ENCODE measurements at regions not wholly inside any gene's neighbourhood (a gene's known extent, or its start where the extent isn't known, plus 50 kb on each side); places are given as distances from the start of the nearest gene placed in this dataset.
A peak's percentile ranks its signal among the peaks of the same experiment; 100 is the strongest.

- H3K27ac ChIP-seq: no peak overlapping the region
- no peaks in the 10 kb centered on the region for H3K27me3 ChIP-seq
- intact Hi-C loops (cut with DNase I; ENCODE audit: low total_unique reads): no loop called here
- no peak for TF ChIP-seq POLR2AphosphoS5 (IDR thresholded peaks at IDR 0.05)
- TF ChIP-seq CTCF (IDR thresholded peaks at IDR 0.05): no peak
- no peak for TF ChIP-seq POLR2A (IDR thresholded peaks at IDR 0.05)
- no peaks in the 10 kb centered on the region for H3K9me3 ChIP-seq
- H3K36me3 ChIP-seq: no peaks in the 10 kb centered on the region
- no peak for DNase-seq (ENCODE audit: low spot score in 2 of 2)
- no peaks in the 10 kb centered on the region for H3K4me1 ChIP-seq
- no peak overlapping the region for H3K4me3 ChIP-seq
These were observed 90.6 kb downstream of the PSMB1 start for GRCh38 chr6:170462366-170463020.

GRCh38 chr6:170461556-170462365, 91.3 kb downstream of the PSMB1 start:
- Histone ChIP-seq H3K9me3 (no peaks in the 10 kb centered on the region), H3K27me3 (no peaks in the 10 kb centered on the region), H3K4me3 (no peak overlapping the region), H3K4me1 (no peaks in the 10 kb centered on the region), H3K27ac (no peak overlapping the region), H3K36me3 (no peaks in the 10 kb centered on the region)
- intact Hi-C loops (cut with DNase I; ENCODE audit: low total_unique reads): no loop called here
- TF ChIP-seq CTCF (IDR thresholded peaks at IDR 0.05) (no peak), POLR2A (IDR thresholded peaks at IDR 0.05) (no peak), POLR2AphosphoS5 (IDR thresholded peaks at IDR 0.05) (no peak)
- no peak for DNase-seq (ENCODE audit: low spot score in 2 of 2)

DNA sequence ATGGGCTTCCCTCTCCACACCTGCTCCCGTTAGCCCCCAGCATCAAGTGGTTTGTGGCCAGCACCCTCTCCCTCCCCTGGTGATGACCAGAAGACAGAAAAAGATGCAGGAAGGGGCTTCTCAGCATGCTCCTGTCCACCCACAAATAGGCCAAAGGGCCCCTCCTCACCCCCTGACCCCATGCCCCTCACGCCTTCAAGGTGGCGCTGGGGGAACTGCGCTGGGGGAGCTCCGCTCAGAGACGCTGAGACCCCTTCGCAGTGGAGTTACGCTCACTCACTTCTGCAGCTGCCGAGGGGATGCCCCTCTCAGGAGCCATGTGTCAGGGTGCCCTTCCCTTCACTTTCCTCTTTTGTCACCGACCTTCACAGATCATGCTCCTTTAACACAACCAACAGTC, 92.0 kb downstream of the PSMB1 start:
- Histone ChIP-seq H3K9me3 (no peaks in the 10 kb centered on the region), H3K27ac (no peak overlapping the region), H3K27me3 (no peaks in the 10 kb centered on the region), H3K36me3 (no peaks in the 10 kb centered on the region), H3K4me1 (no peaks in the 10 kb centered on the region), H3K4me3 (no peak overlapping the region)
- intact Hi-C loops (cut with DNase I; ENCODE audit: low total_unique reads): no loop called here
- no peak for DNase-seq (ENCODE audit: low spot score in 2 of 2)
- TF ChIP-seq CTCF (IDR thresholded peaks at IDR 0.05): no peak
- TF ChIP-seq POLR2A (IDR thresholded peaks at IDR 0.05): no peak
- no peak for TF ChIP-seq POLR2AphosphoS5 (IDR thresholded peaks at IDR 0.05)

- no peak overlapping the region for H3K27ac ChIP-seq
- no peak for DNase-seq (ENCODE audit: low spot score in 2 of 2)
- no peak overlapping the region for H3K4me3 ChIP-seq
- H3K4me1 ChIP-seq: no peaks in the 10 kb centered on the region
- intact Hi-C loops (cut with DNase I; ENCODE audit: low total_unique reads): no loop called here
- no peaks in the 10 kb centered on the region for H3K27me3 ChIP-seq
- no peak for TF ChIP-seq POLR2A (IDR thresholded peaks at IDR 0.05)
- TF ChIP-seq POLR2AphosphoS5 (IDR thresholded peaks at IDR 0.05): no peak
- TF ChIP-seq CTCF (IDR thresholded peaks at IDR 0.05): no peak
- H3K9me3 ChIP-seq: no peaks in the 10 kb centered on the region
- H3K36me3 ChIP-seq: no peaks in the 10 kb centered on the region
These were observed 92.5 kb downstream of the PSMB1 start for GRCh38 chr6:170460641-170461040.

- Histone ChIP-seq H3K27me3 (no peaks in the 10 kb centered on the region), H3K4me1 (no peaks in the 10 kb centered on the region), H3K9me3 (no peaks in the 10 kb centered on the region), H3K4me3 (peak overlapping the region; percentile 7 to 52 (median 27)), H3K27ac (no peak overlapping the region), H3K36me3 (no peaks in the 10 kb centered on the region)
- no peak for DNase-seq (ENCODE audit: low spot score in 2 of 2)
- TF ChIP-seq POLR2AphosphoS5 (IDR thresholded peaks at IDR 0.05) (no peak), POLR2A (IDR thresholded peaks at IDR 0.05) (no peak), CTCF (IDR thresholded peaks at IDR 0.05) (no peak)
- intact Hi-C loops (cut with DNase I; ENCODE audit: low total_unique reads): no loop called here
These were observed 93.7 kb downstream of the PSMB1 start for GRCh38 chr6:170459451-170459850.
